Neuronal stem cell (in vitro differentiated cells): ENCODE measurements at regions not wholly inside any gene's neighbourhood (a gene's known extent, or its start where the extent isn't known, plus 50 kb on each side); places are given as distances from the start of the nearest gene placed in this dataset.

ENCODE experiments used
- DNase-seq: peaks from one replicate; pipeline ENCODE4 v3.0.0-alpha.2; 2013; ENCODE audit warnings: low spot score
- H2AFZ ChIP-seq: one replicate; pipeline ENCODE4 v1.6.1; 2013; ENCODE audit warnings: mild to moderate bottlenecking, low read length, inconsistent platforms
- H2AK5ac ChIP-seq: 2 replicates; pipeline ENCODE4 v1.6.1; 2013; ENCODE audit warnings: low read depth, mild to moderate bottlenecking, inconsistent platforms, low read length, moderate library complexity, mixed read lengths
- H2BK120ac ChIP-seq: 2 replicates; pipeline ENCODE4 v1.6.1; 2013; ENCODE audit warnings: low read depth, mild to moderate bottlenecking, inconsistent platforms, low read length, moderate library complexity, mixed read lengths
- H2BK12ac ChIP-seq: one replicate; pipeline ENCODE4 v1.6.1; 2013; ENCODE audit warnings: low read length, inconsistent platforms
- H2BK15ac ChIP-seq: 2 replicates; pipeline ENCODE4 v1.6.1; 2013; ENCODE audit warnings: mild to moderate bottlenecking, low read length, inconsistent platforms, mixed read lengths
- H2BK5ac ChIP-seq: one replicate; pipeline ENCODE4 v1.6.1; 2013; ENCODE audit warnings: inconsistent platforms, mild to moderate bottlenecking, low read length, moderate library complexity
- H3K14ac ChIP-seq: one replicate; pipeline ENCODE4 v1.6.1; 2013; ENCODE audit warnings: low read length, inconsistent platforms
- H3K18ac ChIP-seq: 2 replicates; pipeline ENCODE4 v1.6.1; 2013; ENCODE audit warnings: low read length, inconsistent platforms
- H3K23ac ChIP-seq: 2 replicates; pipeline ENCODE4 v1.6.1; 2013; ENCODE audit warnings: low read depth, mild to moderate bottlenecking, mixed read lengths, low read length, inconsistent platforms; ENCODE audit not compliant: poor library complexity
- H3K27ac ChIP-seq: replicated peaks from 3 replicates; pipeline ENCODE4 v1.5.1; 2013; ENCODE audit warnings: low read length, inconsistent platforms
- H3K27me3 ChIP-seq, 3 experiments: 2 replicates each; pipeline ENCODE4 v1.6.1; 2013; ENCODE audit warnings: low read length in 3 of 3, mild to moderate bottlenecking in 2 of 3, inconsistent platforms in 1 of 3, low read depth in 1 of 3, mixed read lengths in 1 of 3, moderate library complexity in 1 of 3; ENCODE audit not compliant: control insufficient read depth in 3 of 3, insufficient read depth in 3 of 3
- H3K36me3 ChIP-seq, 2 donors: replicated peaks in 1 of 2; 2 replicates each; pipeline ENCODE4 v1.6.1; 2013; ENCODE audit warnings: low read length in 2 of 2; ENCODE audit not compliant: control insufficient read depth in 2 of 2, insufficient read depth in 2 of 2
- H3K4ac ChIP-seq: 2 replicates; pipeline ENCODE4 v1.6.1; 2013; ENCODE audit warnings: inconsistent platforms, mild to moderate bottlenecking, low read length, moderate library complexity
- H3K4me1 ChIP-seq, 2 donors: 1 replicate in 1 of 2; 2 replicates in 1 of 2; pipeline ENCODE4 v1.6.1; 2013; ENCODE audit warnings: low read length in 2 of 2, low read depth in 1 of 2; ENCODE audit not compliant: control insufficient read depth in 2 of 2, insufficient read depth in 1 of 2
- H3K4me2 ChIP-seq: one replicate; pipeline ENCODE4 v1.6.1; 2013; ENCODE audit warnings: mild to moderate bottlenecking, low read length, inconsistent platforms; ENCODE audit not compliant: insufficient read depth, poor library complexity, severe bottlenecking
- H3K4me3 ChIP-seq, 2 donors: 2 replicates each; pipeline ENCODE4 v1.5.1; 2013; ENCODE audit warnings: low read length in 2 of 2, mild to moderate bottlenecking in 2 of 2, inconsistent platforms in 1 of 2, moderate library complexity in 1 of 2
- H3K79me1 ChIP-seq: one replicate; pipeline ENCODE4 v1.6.1; 2013; ENCODE audit warnings: low read depth, mild to moderate bottlenecking, inconsistent platforms, low read length, moderate library complexity
- H3K9ac ChIP-seq: one replicate; pipeline ENCODE4 v1.6.1; 2013; ENCODE audit warnings: mild to moderate bottlenecking, low read depth, low read length, inconsistent platforms; ENCODE audit not compliant: poor library complexity
- H3K9me3 ChIP-seq, 2 donors: replicated peaks in 1 of 2; 2 replicates each; pipeline versions ENCODE3 to v1.6.1; 2013; ENCODE audit warnings: low read length in 2 of 2, mild to moderate bottlenecking in 2 of 2, inconsistent platforms in 1 of 2, low read depth in 1 of 2, mixed read lengths in 1 of 2, moderate library complexity in 1 of 2; ENCODE audit not compliant: control insufficient read depth in 2 of 2, insufficient read depth in 1 of 2
- H4K8ac ChIP-seq: one replicate; pipeline ENCODE4 v1.6.1; 2013; ENCODE audit warnings: low read depth, mild to moderate bottlenecking, inconsistent platforms, low read length, moderate library complexity
- H4K91ac ChIP-seq: one replicate; pipeline ENCODE4 v1.6.1; 2013; ENCODE audit warnings: low read length, low read depth, mild to moderate bottlenecking, inconsistent platforms; ENCODE audit not compliant: poor library complexity
- WGBS, 2 donors: extraction: QIAGEN DNeasy Blood & Tissue Kit; methylation state at CpG; one replicate each; pipeline ENCODE4 v1.1.7; 2013; ENCODE audit warnings: missing lambda C conversion rate in 2 of 2, mixed read lengths in 1 of 2; ENCODE audit not compliant: insufficient read length in 2 of 2, insufficient replicate concordance in 1 of 2; ENCODE audit errors: extremely low coverage in 2 of 2; 5-methylcytosine and 5-hydroxymethylcytosine counted together

GRCh38 chr5:73296772-73297171 is 123.8 kb downstream of the TMEM174 start:
- H3K4me3 ChIP-seq: no peak overlapping the region
- no peak overlapping the region for H3K18ac ChIP-seq
- no peak overlapping the region for H2BK120ac ChIP-seq
- no peaks in the 10 kb centered on the region for H3K4me1 ChIP-seq
- no peaks in the 10 kb centered on the region for H3K79me1 ChIP-seq
- H3K23ac ChIP-seq: no peak overlapping the region
- H4K91ac ChIP-seq: no peak overlapping the region
- no peak overlapping the region for H3K9ac ChIP-seq
- no peak overlapping the region for H3K14ac ChIP-seq
- no peak for DNase-seq
- H2BK12ac ChIP-seq: no peak overlapping the region
- H3K4me2 ChIP-seq: no peak overlapping the region
- no peak overlapping the region for H3K27ac ChIP-seq
- H3K9me3 ChIP-seq: peaks cover 0 to 2% of the 10 kb centered on the region in 2 donors
- no peak overlapping the region for H4K8ac ChIP-seq
- H3K36me3 ChIP-seq: no peaks in the 10 kb centered on the region
- no peak overlapping the region for H2BK5ac ChIP-seq
- no peak overlapping the region for H2AK5ac ChIP-seq
- no peak overlapping the region for H2BK15ac ChIP-seq
- peaks cover 31 to 89% (median 68%) of the 10 kb centered on the region in 3 experiments for H3K27me3 ChIP-seq
- no peak overlapping the region for H3K4ac ChIP-seq
- no CpG with 5 or more reads among the region's 4 CpGs for WGBS, 2 donors
- no peak overlapping the region for H2AFZ ChIP-seq

GRCh38 chr5:73295921-73296320 is 122.9 kb downstream of the TMEM174 start:
- Histone ChIP-seq H3K27ac (no peak overlapping the region), H3K36me3 (no peaks in the 10 kb centered on the region)
- no CpG with 5 or more reads among the region's 4 CpGs for WGBS, 2 donors

GRCh38 chr5:73295447-73295846 is 122.5 kb downstream of the TMEM174 start:
- Histone ChIP-seq H3K27me3 (peaks cover 22 to 89% (median 55%) of the 10 kb centered on the region in 3 experiments), H3K14ac (no peak overlapping the region)
- no CpG with 5 or more reads among the region's 2 CpGs for WGBS, 2 donors

More at GRCh38 chr5:73295921-73296320, 122.9 kb downstream of the TMEM174 start:
- Histone ChIP-seq H3K27me3 (peaks cover 22 to 89% (median 60%) of the 10 kb centered on the region in 3 experiments), H3K9ac (no peak overlapping the region), H3K4ac (no peak overlapping the region), H2BK12ac (no peak overlapping the region), H3K9me3 (peaks cover 0 to 2% of the 10 kb centered on the region in 2 donors), H2AK5ac (no peak overlapping the region), H3K4me1 (no peaks in the 10 kb centered on the region), H2AFZ (no peak overlapping the region), H3K18ac (no peak overlapping the region), H3K4me2 (no peak overlapping the region), H4K8ac (no peak overlapping the region), H2BK120ac (no peak overlapping the region), H3K23ac (no peak overlapping the region), H3K4me3 (no peak overlapping the region), H4K91ac (no peak overlapping the region), H2BK15ac (no peak overlapping the region), H2BK5ac (no peak overlapping the region), H3K14ac (no peak overlapping the region), H3K79me1 (no peaks in the 10 kb centered on the region)
- DNase-seq: no peak

GRCh38 chr5:73292816-73293459 is 119.9 kb downstream of the TMEM174 start:
- no peak overlapping the region for H3K4ac ChIP-seq
- no peak overlapping the region for H3K23ac ChIP-seq
- H2AK5ac ChIP-seq: no peak overlapping the region
- H3K4me1 ChIP-seq: no peaks in the 10 kb centered on the region
- no peak overlapping the region for H2BK15ac ChIP-seq
- H2BK5ac ChIP-seq: no peak overlapping the region
- no CpG with 5 or more reads among the region's 7 CpGs for WGBS, 2 donors
- H2BK12ac ChIP-seq: no peak overlapping the region
- H3K14ac ChIP-seq: no peak overlapping the region
- H3K36me3 ChIP-seq: no peaks in the 10 kb centered on the region
- peaks cover 11 to 81% (median 35%) of the 10 kb centered on the region in 3 experiments for H3K27me3 ChIP-seq
- H3K27ac ChIP-seq: no peak overlapping the region
- no peak overlapping the region for H2AFZ ChIP-seq
- no peak overlapping the region for H2BK120ac ChIP-seq
- no peak overlapping the region for H3K9ac ChIP-seq
- no peak overlapping the region for H3K4me3 ChIP-seq
- no peak overlapping the region for H4K91ac ChIP-seq
- no peak for DNase-seq
- H3K4me2 ChIP-seq: no peak overlapping the region
- H3K9me3 ChIP-seq: peaks cover 0 to 4% of the 10 kb centered on the region in 2 donors
- no peaks in the 10 kb centered on the region for H3K79me1 ChIP-seq
- H3K18ac ChIP-seq: no peak overlapping the region
- H4K8ac ChIP-seq: no peak overlapping the region

More at GRCh38 chr5:73295447-73295846, 122.5 kb downstream of the TMEM174 start:
- H3K9me3 ChIP-seq: peaks cover 0 to 2% of the 10 kb centered on the region in 2 donors
- no peak overlapping the region for H2AFZ ChIP-seq
- no peak overlapping the region for H3K9ac ChIP-seq
- H4K8ac ChIP-seq: no peak overlapping the region
- no peak overlapping the region for H3K18ac ChIP-seq
- no peak overlapping the region for H2AK5ac ChIP-seq
- no peaks in the 10 kb centered on the region for H3K79me1 ChIP-seq
- no peak overlapping the region for H3K4ac ChIP-seq
- H3K4me1 ChIP-seq: no peaks in the 10 kb centered on the region
- no peak overlapping the region for H2BK15ac ChIP-seq
- H3K36me3 ChIP-seq: no peaks in the 10 kb centered on the region
- no peak for DNase-seq
- no peak overlapping the region for H3K4me2 ChIP-seq
- H2BK120ac ChIP-seq: no peak overlapping the region
- H4K91ac ChIP-seq: no peak overlapping the region
- H3K4me3 ChIP-seq: no peak overlapping the region
- no peak overlapping the region for H3K27ac ChIP-seq
- no peak overlapping the region for H2BK12ac ChIP-seq
- H2BK5ac ChIP-seq: no peak overlapping the region
- no peak overlapping the region for H3K23ac ChIP-seq
